KMS-11 (cell line): ENCODE measurements at regions not wholly inside any gene's neighbourhood (a gene's known extent, or its start where the extent isn't known, plus 50 kb on each side); places are given as distances from the start of the nearest gene placed in this dataset.

Source experiments
- H2AFZ ChIP-seq: fragments of 200-600 bp; sonication (generic); 2 replicates; pipeline ENCODE4 v1.6.1; 2016; ENCODE audit warnings: antibody characterized with exemption, mixed run types, low read depth
- H3K27ac ChIP-seq: fragments of 200-600 bp; sonication (generic); 2 replicates; pipeline ENCODE4 v1.6.1; 2016; ENCODE audit warnings: mild to moderate bottlenecking, mixed run types
- H3K27me3 ChIP-seq: fragments of 200-600 bp; sonication (generic); 2 replicates; pipeline ENCODE4 v1.6.1; 2017; ENCODE audit warnings: mild to moderate bottlenecking, low read depth, mixed run types, moderate library complexity; ENCODE audit not compliant: insufficient read depth
- H3K36me3 ChIP-seq: fragments of 200-600 bp; sonication (generic); 2 replicates; pipeline ENCODE4 v1.6.1; 2017; ENCODE audit warnings: mild to moderate bottlenecking, mixed run types; ENCODE audit not compliant: insufficient read depth
- H3K4me1 ChIP-seq: fragments of 200-600 bp; sonication (generic); 2 replicates; pipeline ENCODE4 v1.6.1; 2016; ENCODE audit warnings: mild to moderate bottlenecking, low read depth, mixed run types; ENCODE audit not compliant: poor library complexity, severe bottlenecking
- H3K4me2 ChIP-seq: fragments of 200-600 bp; sonication (generic); 2 replicates; pipeline ENCODE4 v1.7.0; 2016; ENCODE audit warnings: mild to moderate bottlenecking, mixed run types
- H3K4me3 ChIP-seq: fragments of 200-600 bp; sonication (generic); IDR thresholded peaks from 2 replicates; pipeline ENCODE4 v1.6.1; 2017; ENCODE audit warnings: low read depth, low read length, mixed read lengths; ENCODE audit not compliant: insufficient read depth
- H3K79me2 ChIP-seq: fragments of 200-600 bp; sonication (generic); 2 replicates; pipeline ENCODE4 v1.6.1; 2016; ENCODE audit warnings: low read depth, mixed run types; ENCODE audit not compliant: insufficient read depth
- H3K9ac ChIP-seq: fragments of 200-600 bp; sonication (generic); 2 replicates; pipeline ENCODE4 v1.6.1; 2016; ENCODE audit warnings: mild to moderate bottlenecking, mixed run types
- H4K20me1 ChIP-seq: fragments of 200-600 bp; sonication (generic); 2 replicates; pipeline ENCODE4 v1.6.1; 2016; ENCODE audit warnings: mild to moderate bottlenecking, mixed run types; ENCODE audit not compliant: insufficient read depth
- TF ChIP-seq, protein P1 (sequence below): fragments of 200-600 bp; sonication (generic); conservative IDR thresholded peaks from 2 replicates; pipeline ENCODE4 v1.6.1; 2017; ENCODE audit warnings: low read depth, mild to moderate bottlenecking, antibody characterized with exemption, low read length, moderate library complexity, mixed read lengths

DNA sequence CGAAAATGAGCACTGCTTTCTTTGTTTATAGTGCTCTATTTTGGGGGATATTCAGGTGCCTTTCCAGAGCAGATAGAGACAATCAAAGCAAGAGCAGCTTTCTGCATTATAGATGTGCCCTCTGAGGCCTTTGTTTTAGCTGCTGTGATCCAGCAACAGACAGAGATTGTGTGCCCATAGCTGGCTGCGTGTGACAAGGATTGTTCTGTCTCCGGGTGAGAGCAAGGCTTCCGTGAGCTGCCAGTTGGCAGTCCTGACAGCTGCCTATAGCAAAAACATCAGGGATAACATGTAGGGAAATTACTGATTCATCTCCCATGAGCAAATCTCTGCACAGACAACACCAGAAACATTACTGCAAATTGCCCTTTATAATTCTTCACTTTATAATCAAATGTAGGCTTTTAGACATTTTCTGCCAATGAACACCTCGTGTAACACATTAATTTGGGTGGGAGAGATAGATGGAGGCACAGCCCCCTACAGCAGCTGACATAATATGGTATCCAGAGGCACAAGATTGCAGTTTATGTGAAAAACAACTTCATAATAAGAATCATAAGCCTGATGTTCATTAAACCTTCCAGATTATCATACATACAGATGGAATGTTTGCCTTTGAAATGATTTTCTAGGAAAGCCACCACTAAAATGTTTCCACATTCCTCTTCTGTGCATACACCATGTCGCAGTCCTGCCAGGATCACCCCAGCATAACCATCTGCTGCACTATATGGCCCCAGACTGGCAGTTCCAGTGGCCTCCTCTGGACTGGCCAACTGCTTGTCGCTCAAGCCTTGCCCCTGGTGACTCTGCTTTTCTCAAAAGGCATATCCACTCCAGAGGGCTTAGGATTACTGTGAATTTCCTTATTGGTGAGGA lies 131.2 kb downstream of the TRIB2 start:
- H2AFZ ChIP-seq, result no peak overlapping the region
- no peaks in the 10 kb centered on the region for H4K20me1 ChIP-seq
- TF ChIP-seq, protein P1, sequence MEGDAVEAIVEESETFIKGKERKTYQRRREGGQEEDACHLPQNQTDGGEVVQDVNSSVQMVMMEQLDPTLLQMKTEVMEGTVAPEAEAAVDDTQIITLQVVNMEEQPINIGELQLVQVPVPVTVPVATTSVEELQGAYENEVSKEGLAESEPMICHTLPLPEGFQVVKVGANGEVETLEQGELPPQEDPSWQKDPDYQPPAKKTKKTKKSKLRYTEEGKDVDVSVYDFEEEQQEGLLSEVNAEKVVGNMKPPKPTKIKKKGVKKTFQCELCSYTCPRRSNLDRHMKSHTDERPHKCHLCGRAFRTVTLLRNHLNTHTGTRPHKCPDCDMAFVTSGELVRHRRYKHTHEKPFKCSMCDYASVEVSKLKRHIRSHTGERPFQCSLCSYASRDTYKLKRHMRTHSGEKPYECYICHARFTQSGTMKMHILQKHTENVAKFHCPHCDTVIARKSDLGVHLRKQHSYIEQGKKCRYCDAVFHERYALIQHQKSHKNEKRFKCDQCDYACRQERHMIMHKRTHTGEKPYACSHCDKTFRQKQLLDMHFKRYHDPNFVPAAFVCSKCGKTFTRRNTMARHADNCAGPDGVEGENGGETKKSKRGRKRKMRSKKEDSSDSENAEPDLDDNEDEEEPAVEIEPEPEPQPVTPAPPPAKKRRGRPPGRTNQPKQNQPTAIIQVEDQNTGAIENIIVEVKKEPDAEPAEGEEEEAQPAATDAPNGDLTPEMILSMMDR, result no peak
- H3K9ac ChIP-seq, result no peak overlapping the region
- no peaks in the 10 kb centered on the region for H3K36me3 ChIP-seq
- no peaks in the 10 kb centered on the region for H3K4me1 ChIP-seq
- no peaks in the 10 kb centered on the region for H3K27me3 ChIP-seq
- H3K4me2 ChIP-seq, result no peak overlapping the region
- no peak overlapping the region for H3K4me3 ChIP-seq
- H3K79me2 ChIP-seq, result no peaks in the 10 kb centered on the region
- no peak overlapping the region for H3K27ac ChIP-seq

DNA sequence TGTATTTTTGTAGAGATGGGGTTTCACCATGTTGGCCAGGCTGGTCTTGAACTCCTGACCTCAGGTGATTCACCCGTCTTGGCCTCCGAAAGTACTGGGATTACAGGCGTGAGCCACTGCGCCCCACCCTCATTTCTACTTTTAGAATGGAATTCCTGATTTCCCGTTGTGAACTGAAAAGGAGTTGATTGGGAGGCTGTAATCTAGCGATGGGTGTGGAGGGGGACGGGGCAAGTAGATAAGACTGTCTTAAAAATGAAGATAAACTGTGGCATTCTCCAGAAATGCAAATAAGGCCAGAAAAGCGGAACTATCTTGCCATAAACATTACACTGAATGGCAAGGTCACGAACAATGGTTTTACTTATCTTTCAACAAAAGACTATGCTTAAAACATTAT lies 135.4 kb downstream of the TRIB2 start:
- Histone ChIP-seq H3K4me2 (no peak overlapping the region), H3K79me2 (no peaks in the 10 kb centered on the region), H3K27me3 (no peaks in the 10 kb centered on the region), H3K4me1 (peaks cover 4% of the 10 kb centered on the region), H4K20me1 (no peaks in the 10 kb centered on the region), H3K27ac (no peak overlapping the region), H3K9ac (no peak overlapping the region), H2AFZ (no peak overlapping the region), H3K36me3 (no peaks in the 10 kb centered on the region), H3K4me3 (no peak overlapping the region)
- TF ChIP-seq, protein P1, result no peak

DNA sequence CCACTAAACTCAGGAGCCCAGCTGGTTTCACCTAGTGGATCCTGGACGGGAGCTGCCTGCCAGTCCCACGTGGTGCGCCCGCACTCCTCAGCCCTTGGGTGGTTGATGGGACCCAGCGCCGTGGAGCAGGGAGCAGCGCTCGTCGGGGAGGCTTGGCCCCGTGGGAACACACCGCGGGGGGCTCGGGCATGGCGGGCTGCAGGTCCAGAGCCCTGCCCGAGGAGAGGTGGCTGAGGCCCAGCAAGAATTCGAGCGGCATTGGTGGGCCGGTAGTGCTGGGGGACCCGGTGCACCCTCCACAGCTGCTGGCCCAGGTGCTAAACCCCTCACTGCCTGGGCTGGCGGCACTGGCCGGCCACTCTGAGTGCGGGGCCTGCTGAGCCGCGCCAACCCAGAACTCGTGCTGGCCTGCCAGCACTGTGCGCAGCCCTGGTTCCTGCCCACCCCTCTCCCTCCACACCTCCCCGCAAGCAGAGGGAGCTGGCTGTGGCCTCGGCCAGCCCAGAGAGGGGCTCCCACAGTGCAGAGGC lies 137.3 kb downstream of the TRIB2 start:
- H2AFZ ChIP-seq, result no peak overlapping the region
- H4K20me1 ChIP-seq, result no peaks in the 10 kb centered on the region
- H3K79me2 ChIP-seq, result no peaks in the 10 kb centered on the region
- H3K27me3 ChIP-seq, result no peaks in the 10 kb centered on the region
- TF ChIP-seq, protein P1, result no peak
- no peak overlapping the region for H3K4me2 ChIP-seq
- H3K4me3 ChIP-seq, result no peak overlapping the region
- no peak overlapping the region for H3K27ac ChIP-seq
- H3K9ac ChIP-seq, result no peak overlapping the region
- peaks cover 6% of the 10 kb centered on the region for H3K4me1 ChIP-seq
- no peaks in the 10 kb centered on the region for H3K36me3 ChIP-seq

DNA sequence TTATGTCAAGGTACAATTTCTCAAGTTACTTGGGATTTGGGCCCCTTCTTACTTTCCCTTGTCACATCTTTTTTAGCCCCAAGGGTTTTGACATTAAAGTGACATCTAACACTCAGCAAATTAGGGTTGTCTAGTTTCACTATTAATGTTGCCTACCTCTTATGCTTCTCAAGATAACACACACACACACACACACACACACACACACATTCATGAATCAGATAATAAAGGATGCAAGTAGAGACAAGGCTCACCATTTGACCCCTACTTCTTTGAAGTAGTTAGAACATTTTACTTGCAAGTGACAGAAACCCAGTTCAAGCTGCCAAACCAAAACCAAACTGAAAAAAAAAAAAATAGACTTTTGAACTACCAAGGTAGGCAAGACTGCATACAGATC lies 138.8 kb downstream of the TRIB2 start:
- H4K20me1 ChIP-seq, result no peaks in the 10 kb centered on the region
- H3K4me3 ChIP-seq, result no peak overlapping the region
- no peaks in the 10 kb centered on the region for H3K27me3 ChIP-seq
- peaks cover 6% of the 10 kb centered on the region for H3K4me1 ChIP-seq
- no peaks in the 10 kb centered on the region for H3K36me3 ChIP-seq
- H3K79me2 ChIP-seq, result no peaks in the 10 kb centered on the region
- TF ChIP-seq, protein P1, result no peak
- H2AFZ ChIP-seq, result no peak overlapping the region
- no peak overlapping the region for H3K9ac ChIP-seq
- no peak overlapping the region for H3K27ac ChIP-seq
- no peak overlapping the region for H3K4me2 ChIP-seq
